ENCODE measurements at regions not wholly inside any gene's neighbourhood (a gene's known extent, or its start where the extent isn't known, plus 50 kb on each side); places are given as distances from the start of the nearest gene placed in this dataset.

DNA sequence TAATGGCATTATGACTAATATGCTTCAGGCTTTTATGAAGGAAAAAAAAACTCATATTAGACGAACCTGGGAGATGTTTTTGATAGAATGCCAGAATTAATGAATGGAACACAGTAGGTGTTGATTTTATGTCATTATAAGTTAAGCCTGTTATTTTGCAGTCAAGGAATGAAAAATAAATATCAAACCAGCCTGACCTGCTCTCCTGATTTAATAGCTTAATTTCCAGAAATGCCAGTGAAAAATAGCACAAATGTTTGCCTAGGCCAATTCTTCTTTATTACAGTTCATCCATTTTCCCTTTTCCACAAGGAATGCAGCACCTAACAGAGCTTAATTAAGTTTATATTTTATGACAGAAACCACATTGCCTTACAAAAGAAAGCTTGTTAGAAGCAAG, 292.0 kb downstream of the TBL1XR1 start:
- no peak for DNase-seq
- in situ Hi-C loops (cut with HindIII; ENCODE audit: low pct_ligation_motif_present, low pct_unique_long_range_greater_than_20kb, low sequenced_read_pairs), result no loop called here

GRCh38 chr3:176904506-176904905, 292.8 kb downstream of the TBL1XR1 start:
- in situ Hi-C loops (cut with HindIII; ENCODE audit: low pct_ligation_motif_present, low pct_unique_long_range_greater_than_20kb, low sequenced_read_pairs), result no loop called here
- DNase-seq, result no peak

DNA sequence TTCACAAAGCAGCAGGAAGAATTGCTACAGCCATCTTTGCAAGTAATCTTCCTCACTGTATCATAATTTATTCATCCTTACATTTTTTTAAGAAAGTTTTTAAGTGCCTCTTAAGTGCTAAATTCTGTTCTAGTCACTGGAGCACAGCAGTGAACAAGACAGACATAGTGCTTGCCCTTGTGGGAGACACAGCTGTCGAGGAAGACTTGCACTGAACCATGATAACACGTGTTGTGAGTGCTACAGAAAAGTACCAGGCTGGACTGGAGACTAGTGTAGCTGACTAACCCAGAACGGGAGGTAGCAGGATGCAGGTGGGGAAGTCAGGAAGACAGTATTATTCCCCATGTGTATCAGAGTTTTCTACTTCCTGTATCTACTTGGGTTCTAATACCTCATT, 300.6 kb downstream of the TBL1XR1 start:
- in situ Hi-C loops (cut with HindIII; ENCODE audit: low pct_ligation_motif_present, low pct_unique_long_range_greater_than_20kb, low sequenced_read_pairs), result no loop called here
- DNase-seq, result no peak

- in situ Hi-C loops (cut with HindIII; ENCODE audit: low pct_ligation_motif_present, low pct_unique_long_range_greater_than_20kb, low sequenced_read_pairs), result no loop called here
These were observed 301.1 kb downstream of the TBL1XR1 start for GRCh38 chr3:176896165-176896564.

DNA sequence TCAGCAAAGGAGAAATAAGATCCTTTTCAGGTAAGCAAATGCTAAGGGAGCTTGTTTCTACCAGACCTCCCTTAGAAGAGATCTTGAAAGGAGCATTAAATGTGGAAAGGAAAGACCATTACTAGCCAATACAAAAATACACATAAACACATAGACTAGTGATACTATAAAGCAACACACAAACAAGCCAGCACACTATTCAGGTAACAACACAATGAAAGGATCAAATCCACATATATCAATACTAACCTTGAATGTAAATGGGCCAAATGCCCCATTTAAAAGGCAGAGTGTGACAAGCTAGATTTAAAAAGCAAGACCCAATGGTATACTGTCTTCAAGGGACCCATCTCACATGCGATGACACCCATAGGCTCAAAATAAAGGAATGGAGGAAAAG, 317.6 kb downstream of the TBL1XR1 start:
- no peak for DNase-seq
- in situ Hi-C loops (cut with HindIII; ENCODE audit: low pct_ligation_motif_present, low pct_unique_long_range_greater_than_20kb, low sequenced_read_pairs), result no loop called here

More at GRCh38 chr3:176896165-176896564, 301.1 kb downstream of the TBL1XR1 start:
- no peak for DNase-seq

GRCh38 chr3:176873261-176873660, 324.0 kb downstream of the TBL1XR1 start:
- no peak for DNase-seq
- in situ Hi-C loops (cut with HindIII; ENCODE audit: low pct_ligation_motif_present, low pct_unique_long_range_greater_than_20kb, low sequenced_read_pairs), result no loop called here

DNA sequence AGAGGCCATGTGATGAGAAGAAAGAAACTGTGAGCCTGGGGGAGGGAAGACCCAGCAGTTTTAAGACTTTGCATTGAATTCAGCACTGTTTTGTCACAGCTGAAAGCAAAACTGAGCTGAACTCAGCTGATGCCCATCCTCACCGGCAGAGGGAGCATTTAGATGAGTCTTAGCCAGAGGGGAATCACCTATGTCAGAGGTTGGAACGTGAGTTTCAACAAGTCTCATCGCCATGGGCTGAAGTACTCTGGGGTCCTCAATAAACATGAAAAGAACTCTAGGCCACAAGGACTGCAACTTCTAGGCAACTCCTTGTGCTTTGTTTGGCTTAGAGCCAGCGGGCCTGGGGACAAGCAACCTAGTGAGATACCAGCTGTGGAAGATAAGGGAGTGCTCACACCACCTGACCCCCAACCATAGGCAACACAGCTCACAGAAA, 324.5 kb downstream of the TBL1XR1 start:
- in situ Hi-C loops (cut with HindIII; ENCODE audit: low pct_ligation_motif_present, low pct_unique_long_range_greater_than_20kb, low sequenced_read_pairs), result no loop called here
- DNase-seq, result peak; percentile 54

DNA sequence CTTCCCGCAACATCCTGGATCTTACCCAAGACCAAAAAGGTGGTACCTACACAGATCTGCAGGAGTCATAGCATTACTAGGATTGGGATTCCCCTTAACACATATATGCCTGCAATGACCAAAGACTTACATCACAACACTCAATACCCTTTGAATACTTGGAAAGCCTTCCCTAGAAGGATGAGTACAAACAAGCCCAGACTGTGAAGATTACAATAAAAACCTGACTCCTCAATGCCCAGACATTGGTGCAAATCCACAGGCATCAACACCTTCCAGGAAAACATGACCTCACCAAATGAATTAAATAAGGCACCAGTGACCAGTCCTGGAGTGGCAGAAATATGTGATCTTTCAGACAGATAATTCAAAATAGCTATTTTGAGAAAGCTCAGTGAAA, 326.8 kb downstream of the TBL1XR1 start:
- no peak for DNase-seq
- in situ Hi-C loops (cut with HindIII; ENCODE audit: low pct_ligation_motif_present, low pct_unique_long_range_greater_than_20kb, low sequenced_read_pairs), result no loop called here

- DNase-seq, result no peak
- in situ Hi-C loops (cut with HindIII; ENCODE audit: low pct_ligation_motif_present, low pct_unique_long_range_greater_than_20kb, low sequenced_read_pairs), result no loop called here
These were observed 329.3 kb downstream of the TBL1XR1 start for GRCh38 chr3:176867681-176868663.

DNA sequence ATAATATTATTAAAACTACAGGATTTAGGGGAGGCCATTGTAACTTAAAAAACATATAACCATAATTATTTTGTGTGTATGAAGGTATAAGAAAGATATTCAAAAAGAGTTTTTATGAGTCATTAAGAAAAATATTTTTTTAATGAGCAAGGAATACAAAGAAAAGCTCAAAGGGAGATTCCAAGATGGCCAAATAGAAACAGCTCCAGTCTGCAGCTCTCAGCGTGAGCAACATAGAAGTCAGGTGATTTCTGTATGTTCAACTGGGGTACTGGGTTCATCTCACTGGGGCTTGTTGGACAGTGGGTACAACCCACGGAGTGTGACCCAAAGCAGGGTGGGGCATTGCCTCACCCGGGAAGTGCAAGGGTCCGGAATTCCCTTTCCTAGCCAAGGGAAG, 336.1 kb downstream of the TBL1XR1 start:
- in situ Hi-C loops (cut with HindIII; ENCODE audit: low pct_ligation_motif_present, low pct_unique_long_range_greater_than_20kb, low sequenced_read_pairs), result no loop called here
- no peak for DNase-seq

GRCh38 chr3:176856721-176857120, 340.6 kb downstream of the TBL1XR1 start:
- no peak for DNase-seq
- in situ Hi-C loops (cut with HindIII; ENCODE audit: low pct_ligation_motif_present, low pct_unique_long_range_greater_than_20kb, low sequenced_read_pairs), result no loop called here

DNA sequence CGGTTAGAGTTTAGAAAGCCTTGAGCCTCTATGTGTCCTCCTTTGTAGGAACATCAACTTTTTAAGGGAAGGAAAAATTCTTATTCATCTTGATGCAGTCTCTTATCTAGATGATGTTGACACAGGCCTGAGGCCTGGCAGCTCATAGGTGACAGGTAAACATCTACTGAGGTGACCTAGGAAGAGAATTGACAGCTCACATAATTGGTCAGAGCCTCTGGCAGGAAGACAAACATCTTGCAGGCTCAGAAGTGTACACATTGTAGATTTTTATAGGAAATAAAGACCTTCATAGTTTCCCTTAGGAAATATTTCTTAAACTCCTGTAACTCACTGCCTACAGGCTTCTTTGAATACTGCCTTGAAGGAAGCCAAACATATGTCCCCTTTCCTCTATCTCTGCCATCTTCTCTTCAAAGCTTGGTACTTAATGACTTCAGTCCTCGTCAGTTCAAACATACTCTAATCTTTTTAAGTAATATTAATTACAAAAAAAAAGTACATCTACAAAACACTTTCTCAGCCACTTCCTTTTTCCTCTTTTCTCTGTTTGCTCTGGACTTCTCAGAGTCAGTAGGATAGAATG, 341.3 kb downstream of the TBL1XR1 start:
- in situ Hi-C loops (cut with HindIII; ENCODE audit: low pct_ligation_motif_present, low pct_unique_long_range_greater_than_20kb, low sequenced_read_pairs), result no loop called here
- DNase-seq, result no peak

DNA sequence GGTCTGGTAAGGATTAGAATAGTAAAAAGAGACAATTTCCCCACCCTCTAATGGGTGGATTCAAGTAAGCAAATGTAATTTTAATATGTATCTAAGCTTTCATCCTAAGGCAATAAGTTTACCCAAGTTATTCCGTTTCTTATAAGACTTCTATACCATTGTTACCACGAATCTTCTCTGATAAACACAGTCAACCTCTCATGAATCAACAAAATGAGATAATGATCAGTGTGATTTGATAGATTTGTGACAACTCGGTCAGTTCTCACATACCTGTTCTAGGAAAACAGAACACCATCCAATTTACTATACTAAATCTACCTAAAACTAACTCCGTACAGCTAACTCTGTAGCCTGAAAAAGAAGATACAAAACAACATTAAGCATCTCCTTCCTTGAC, 342.1 kb downstream of the TBL1XR1 start:
- in situ Hi-C loops (cut with HindIII; ENCODE audit: low pct_ligation_motif_present, low pct_unique_long_range_greater_than_20kb, low sequenced_read_pairs), result no loop called here
- no peak for DNase-seq

GRCh38 chr3:176850498-176850897, 346.8 kb downstream of the TBL1XR1 start:
- DNase-seq, result no peak
- in situ Hi-C loops (cut with HindIII; ENCODE audit: low pct_ligation_motif_present, low pct_unique_long_range_greater_than_20kb, low sequenced_read_pairs), result no loop called here

GRCh38 chr3:176848431-176849214, 348.7 kb downstream of the TBL1XR1 start:
- in situ Hi-C loops (cut with HindIII; ENCODE audit: low pct_ligation_motif_present, low pct_unique_long_range_greater_than_20kb, low sequenced_read_pairs), result no loop called here
- DNase-seq, result no peak

DNA sequence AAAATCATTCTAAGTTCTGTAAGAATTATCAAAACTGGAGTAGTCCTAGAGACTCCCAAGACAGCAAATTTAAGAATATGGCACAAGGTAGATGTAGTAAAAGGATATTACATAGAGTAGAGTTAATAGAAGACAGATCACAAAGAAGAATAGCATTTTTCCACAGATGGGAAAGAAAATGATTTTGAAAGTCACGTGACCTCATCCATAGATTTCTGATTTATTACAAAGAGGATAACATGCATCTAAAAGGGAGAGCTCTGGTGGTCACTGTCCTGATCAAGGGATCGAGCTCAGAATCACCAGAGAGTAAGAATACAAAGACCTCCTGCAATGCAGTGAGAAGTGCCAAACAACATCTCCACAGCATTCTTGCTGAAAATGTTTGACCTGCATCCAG, 354.4 kb downstream of the TBL1XR1 start:
- in situ Hi-C loops (cut with HindIII; ENCODE audit: low pct_ligation_motif_present, low pct_unique_long_range_greater_than_20kb, low sequenced_read_pairs), result no loop called here
- DNase-seq, result no peak

DNA sequence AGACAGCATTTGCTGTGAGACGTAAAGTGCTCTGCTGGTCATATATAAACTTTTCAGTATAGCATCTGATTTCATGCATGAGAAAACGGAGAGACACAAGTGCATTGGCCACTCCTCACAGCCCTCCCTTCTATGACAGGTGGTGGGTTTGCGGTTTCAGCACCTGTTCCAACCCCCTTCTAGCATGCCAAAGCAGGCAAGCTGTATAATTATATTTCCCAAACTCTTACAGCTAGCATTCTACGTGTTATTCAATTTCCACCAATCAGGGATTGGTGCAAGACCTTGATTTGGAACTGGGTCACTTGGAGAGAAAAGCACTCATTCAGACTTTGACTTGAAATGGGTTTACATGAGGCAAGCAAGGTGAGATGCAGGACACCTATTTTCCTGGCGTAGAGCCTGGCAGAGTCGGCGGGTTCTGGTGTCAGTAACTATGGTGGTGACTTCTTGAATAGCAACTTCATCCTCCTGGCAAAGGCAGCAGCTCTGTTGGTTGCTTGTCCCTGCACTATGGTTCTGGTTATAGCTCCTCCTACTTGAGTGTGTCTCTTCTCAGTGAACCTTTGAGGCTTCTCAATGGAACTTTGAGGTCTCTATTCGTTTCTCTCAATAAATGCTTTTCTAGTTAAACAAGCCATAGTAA, 356.5 kb downstream of the TBL1XR1 start:
- DNase-seq, result no peak
- in situ Hi-C loops (cut with HindIII; ENCODE audit: low pct_ligation_motif_present, low pct_unique_long_range_greater_than_20kb, low sequenced_read_pairs), result no loop called here

DNA sequence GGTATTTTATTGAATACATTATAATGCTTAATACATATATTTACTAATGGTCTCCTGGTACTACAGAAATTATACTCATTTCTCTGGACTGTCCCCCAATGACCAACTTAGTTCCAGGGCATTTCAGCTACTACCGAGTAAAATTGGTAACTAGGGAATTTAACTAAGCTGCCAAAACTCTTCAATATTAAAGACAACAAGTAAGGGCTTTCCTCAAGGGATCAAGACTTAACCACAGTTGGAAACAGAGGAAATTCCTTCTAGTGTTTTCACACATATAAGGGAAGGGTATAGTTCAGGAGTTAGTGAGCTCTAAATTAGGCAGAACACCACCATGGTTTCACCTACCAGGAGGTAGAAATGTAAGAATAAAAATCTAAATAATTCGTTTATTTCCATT, 357.4 kb downstream of the TBL1XR1 start:
- DNase-seq, result no peak
- in situ Hi-C loops (cut with HindIII; ENCODE audit: low pct_ligation_motif_present, low pct_unique_long_range_greater_than_20kb, low sequenced_read_pairs), result no loop called here

DNA sequence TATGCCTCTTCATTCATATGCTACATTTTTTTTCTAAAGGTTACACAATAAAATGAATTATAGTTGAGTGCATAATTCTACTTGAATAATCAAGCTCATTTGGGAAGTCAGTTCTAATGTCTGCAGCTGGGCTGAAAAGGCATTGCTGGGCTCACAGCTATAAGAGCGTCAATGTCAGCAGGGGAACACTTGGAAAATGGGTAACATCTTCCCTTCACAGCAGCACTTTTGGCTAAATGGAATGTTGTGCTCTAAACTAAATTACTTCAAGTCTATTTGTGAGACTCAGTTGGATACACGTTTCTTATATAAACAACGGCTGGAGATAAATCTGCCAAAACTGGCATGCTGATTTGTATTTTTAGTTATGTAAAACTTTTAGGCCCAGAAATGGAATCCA, 357.8 kb downstream of the TBL1XR1 start:
- in situ Hi-C loops (cut with HindIII; ENCODE audit: low pct_ligation_motif_present, low pct_unique_long_range_greater_than_20kb, low sequenced_read_pairs), result no loop called here

More for the DNA sequence above, 357.8 kb downstream of the TBL1XR1 start:
- DNase-seq, result no peak
